ENCODE measurements at regions not wholly inside any gene's neighbourhood (a gene's known extent, or its start where the extent isn't known, plus 50 kb on each side); places are given as distances from the start of the nearest gene placed in this dataset.

DNA sequence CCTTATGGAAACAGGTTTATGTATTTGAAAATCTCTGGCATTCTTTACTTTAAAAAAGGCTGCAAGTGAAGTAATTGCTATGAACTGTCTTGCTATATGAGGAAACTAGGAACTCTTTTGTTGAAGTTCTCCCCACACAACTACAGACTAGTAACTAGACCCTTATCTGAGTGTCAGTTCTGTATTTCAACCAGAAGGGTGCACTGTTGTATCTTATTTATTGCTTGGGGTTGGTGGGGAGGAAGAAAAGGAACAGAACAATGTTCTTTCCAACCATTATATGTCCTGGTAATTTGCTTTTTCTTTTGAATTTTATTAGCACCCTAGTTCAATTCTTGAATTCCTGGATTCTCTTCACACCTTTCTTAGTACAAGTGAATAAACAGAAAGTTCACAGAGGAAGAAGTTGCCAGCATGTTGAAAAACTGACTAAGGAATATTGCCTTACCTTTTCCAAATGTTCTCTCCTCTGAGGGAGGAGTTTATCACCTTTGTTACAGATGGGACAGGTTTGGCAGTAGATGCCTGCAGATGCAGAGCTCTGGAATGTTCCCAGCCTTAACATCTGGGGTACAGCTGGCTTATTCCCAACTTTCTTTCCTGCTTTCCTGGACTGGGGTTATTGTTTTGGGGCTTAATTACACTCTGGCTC, 162.4 kb upstream of the CFAP20DC start:
- H2BK15ac ChIP-seq (ENCODE audit: low read length), result no peak overlapping the region
- H3K9me3 ChIP-seq (replicated peaks in 1 of 2; ENCODE audit: control insufficient read depth in 2 of 2, insufficient read depth in 1 of 2, low read depth in 1 of 2, low read length in 2 of 2), result no peaks in the 10 kb centered on the region
- H3K18ac ChIP-seq (ENCODE audit: low read length), result no peak overlapping the region
- H3K9ac ChIP-seq (ENCODE audit: low read depth, low read length, poor library complexity), result no peak overlapping the region
- no peak overlapping the region for H3K23ac ChIP-seq (ENCODE audit: low read depth, low read length, poor library complexity)
- no peaks in the 10 kb centered on the region for H3K27me3 ChIP-seq (ENCODE audit: control insufficient read depth in 3 of 3, insufficient read depth in 3 of 3, low read depth in 1 of 3, low read length in 3 of 3)
- H2BK5ac ChIP-seq (ENCODE audit: low read length), result no peak overlapping the region
- no peak overlapping the region for H3K4me3 ChIP-seq (ENCODE audit: low read length in 2 of 2)
- no peak overlapping the region for H4K91ac ChIP-seq (ENCODE audit: low read depth, low read length, poor library complexity)
- peak; percentile 39 for DNase-seq (ENCODE audit: low spot score)
- no peak overlapping the region for H3K4me2 ChIP-seq (ENCODE audit: insufficient read depth, low read length, poor library complexity, severe bottlenecking)
- H3K4me1 ChIP-seq (ENCODE audit: control insufficient read depth in 2 of 2, insufficient read depth in 1 of 2, low read depth in 1 of 2, low read length in 2 of 2), result peaks cover 0 to 2% of the 10 kb centered on the region in 2 donors
- no peak overlapping the region for H3K14ac ChIP-seq (ENCODE audit: low read length)
- H4K8ac ChIP-seq (ENCODE audit: low read depth, low read length), result no peak overlapping the region
- no peak overlapping the region for H2BK120ac ChIP-seq (ENCODE audit: low read depth, low read length)
- no peak overlapping the region for H3K4ac ChIP-seq (ENCODE audit: low read length)
- no peak overlapping the region for H2AFZ ChIP-seq (ENCODE audit: low read length)
- no peak overlapping the region for H2BK12ac ChIP-seq (ENCODE audit: low read length)
- H3K36me3 ChIP-seq (replicated peaks in 1 of 2; ENCODE audit: control insufficient read depth in 2 of 2, insufficient read depth in 2 of 2, low read length in 2 of 2), result no peaks in the 10 kb centered on the region
- no peaks in the 10 kb centered on the region for H3K79me1 ChIP-seq (ENCODE audit: low read depth, low read length)
- H3K27ac ChIP-seq (replicated peaks; ENCODE audit: low read length), result no peak overlapping the region
- no peak overlapping the region for H2AK5ac ChIP-seq (ENCODE audit: low read depth, low read length)

DNA sequence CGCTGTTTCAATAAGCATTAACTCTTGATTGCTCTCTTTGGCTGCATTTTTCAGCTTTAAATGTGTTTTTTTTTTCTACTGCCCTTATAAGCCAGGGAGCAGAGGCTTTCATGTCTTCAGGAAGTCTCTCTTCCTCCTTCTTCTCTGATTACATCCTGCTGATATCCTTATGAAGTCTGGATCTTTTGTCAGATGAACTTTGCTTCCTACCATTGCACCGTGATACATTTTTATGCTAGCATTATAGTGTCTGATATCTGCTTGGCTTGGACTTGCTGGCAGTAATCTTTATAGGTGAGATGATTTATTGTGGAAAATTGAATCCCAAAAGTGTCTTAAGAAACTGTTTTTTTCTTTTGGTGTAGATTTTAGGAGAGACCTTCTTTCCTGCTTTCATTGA, 160.4 kb upstream of the CFAP20DC start:
- Histone ChIP-seq H3K4ac (ENCODE audit: low read length) (no peak overlapping the region), H3K4me1 (ENCODE audit: control insufficient read depth in 2 of 2, insufficient read depth in 1 of 2, low read depth in 1 of 2, low read length in 2 of 2) (peaks cover 0 to 2% of the 10 kb centered on the region in 2 donors), H2AFZ (ENCODE audit: low read length) (no peak overlapping the region), H2BK12ac (ENCODE audit: low read length) (no peak overlapping the region), H4K91ac (ENCODE audit: low read depth, low read length, poor library complexity) (no peak overlapping the region), H2AK5ac (ENCODE audit: low read depth, low read length) (no peak overlapping the region), H4K8ac (ENCODE audit: low read depth, low read length) (no peak overlapping the region), H3K4me3 (ENCODE audit: low read length in 2 of 2) (no peak overlapping the region), H3K18ac (ENCODE audit: low read length) (no peak overlapping the region), H2BK5ac (ENCODE audit: low read length) (no peak overlapping the region), H3K27me3 (ENCODE audit: control insufficient read depth in 3 of 3, insufficient read depth in 3 of 3, low read depth in 1 of 3, low read length in 3 of 3) (no peaks in the 10 kb centered on the region), H3K36me3 (replicated peaks in 1 of 2; ENCODE audit: control insufficient read depth in 2 of 2, insufficient read depth in 2 of 2, low read length in 2 of 2) (no peaks in the 10 kb centered on the region), H3K4me2 (ENCODE audit: insufficient read depth, low read length, poor library complexity, severe bottlenecking) (no peak overlapping the region), H3K9ac (ENCODE audit: low read depth, low read length, poor library complexity) (no peak overlapping the region), H2BK15ac (ENCODE audit: low read length) (no peak overlapping the region), H3K79me1 (ENCODE audit: low read depth, low read length) (no peaks in the 10 kb centered on the region), H3K14ac (ENCODE audit: low read length) (no peak overlapping the region), H3K9me3 (replicated peaks in 1 of 2; ENCODE audit: control insufficient read depth in 2 of 2, insufficient read depth in 1 of 2, low read depth in 1 of 2, low read length in 2 of 2) (no peaks in the 10 kb centered on the region), H2BK120ac (ENCODE audit: low read depth, low read length) (no peak overlapping the region), H3K23ac (ENCODE audit: low read depth, low read length, poor library complexity) (no peak overlapping the region), H3K27ac (replicated peaks; ENCODE audit: low read length) (no peak overlapping the region)
- DNase-seq (ENCODE audit: low spot score), result no peak
- WGBS, 2 donors (ENCODE audit: extremely low coverage in 2 of 2, insufficient read length in 2 of 2, insufficient replicate concordance in 1 of 2), result no CpG with 5 or more reads among the region's 2 CpGs

- H2BK12ac ChIP-seq (ENCODE audit: low read length), result no peak overlapping the region
- H2AK5ac ChIP-seq (ENCODE audit: low read depth, low read length), result no peak overlapping the region
- no peak overlapping the region for H4K91ac ChIP-seq (ENCODE audit: low read depth, low read length, poor library complexity)
- H4K8ac ChIP-seq (ENCODE audit: low read depth, low read length), result no peak overlapping the region
- H3K79me1 ChIP-seq (ENCODE audit: low read depth, low read length), result no peaks in the 10 kb centered on the region
- H3K27ac ChIP-seq (replicated peaks; ENCODE audit: low read length), result no peak overlapping the region
- H2AFZ ChIP-seq (ENCODE audit: low read length), result no peak overlapping the region
- no peak overlapping the region for H2BK120ac ChIP-seq (ENCODE audit: low read depth, low read length)
- no peak overlapping the region for H3K18ac ChIP-seq (ENCODE audit: low read length)
- no peak overlapping the region for H3K9ac ChIP-seq (ENCODE audit: low read depth, low read length, poor library complexity)
- peaks cover 0 to 2% of the 10 kb centered on the region in 2 donors for H3K4me1 ChIP-seq (ENCODE audit: control insufficient read depth in 2 of 2, insufficient read depth in 1 of 2, low read depth in 1 of 2, low read length in 2 of 2)
- no peak overlapping the region for H3K4ac ChIP-seq (ENCODE audit: low read length)
- no peak overlapping the region for H3K4me3 ChIP-seq (ENCODE audit: low read length in 2 of 2)
- H3K27me3 ChIP-seq (ENCODE audit: control insufficient read depth in 3 of 3, insufficient read depth in 3 of 3, low read depth in 1 of 3, low read length in 3 of 3), result no peaks in the 10 kb centered on the region
- H3K9me3 ChIP-seq (replicated peaks in 1 of 2; ENCODE audit: control insufficient read depth in 2 of 2, insufficient read depth in 1 of 2, low read depth in 1 of 2, low read length in 2 of 2), result no peaks in the 10 kb centered on the region
- no peak overlapping the region for H3K4me2 ChIP-seq (ENCODE audit: insufficient read depth, low read length, poor library complexity, severe bottlenecking)
- DNase-seq (ENCODE audit: low spot score), result no peak
- H2BK5ac ChIP-seq (ENCODE audit: low read length), result no peak overlapping the region
- no peak overlapping the region for H3K14ac ChIP-seq (ENCODE audit: low read length)
- no peak overlapping the region for H2BK15ac ChIP-seq (ENCODE audit: low read length)
- no peaks in the 10 kb centered on the region for H3K36me3 ChIP-seq (replicated peaks in 1 of 2; ENCODE audit: control insufficient read depth in 2 of 2, insufficient read depth in 2 of 2, low read length in 2 of 2)
- H3K23ac ChIP-seq (ENCODE audit: low read depth, low read length, poor library complexity), result no peak overlapping the region
These were observed 142.6 kb upstream of the CFAP20DC start for GRCh38 chr3:59192473-59192872.

GRCh38 chr3:59191651-59192050, 141.8 kb upstream of the CFAP20DC start:
- Histone ChIP-seq H3K9ac (ENCODE audit: low read depth, low read length, poor library complexity) (no peak overlapping the region), H2BK120ac (ENCODE audit: low read depth, low read length) (no peak overlapping the region), H3K27ac (replicated peaks; ENCODE audit: low read length) (no peak overlapping the region), H3K18ac (ENCODE audit: low read length) (no peak overlapping the region), H3K14ac (ENCODE audit: low read length) (no peak overlapping the region), H3K4me1 (ENCODE audit: control insufficient read depth in 2 of 2, insufficient read depth in 1 of 2, low read depth in 1 of 2, low read length in 2 of 2) (peaks cover 0 to 2% of the 10 kb centered on the region in 2 donors), H4K8ac (ENCODE audit: low read depth, low read length) (no peak overlapping the region), H3K27me3 (ENCODE audit: control insufficient read depth in 3 of 3, insufficient read depth in 3 of 3, low read depth in 1 of 3, low read length in 3 of 3) (no peaks in the 10 kb centered on the region), H4K91ac (ENCODE audit: low read depth, low read length, poor library complexity) (no peak overlapping the region), H3K4me3 (ENCODE audit: low read length in 2 of 2) (no peak overlapping the region), H3K4me2 (ENCODE audit: insufficient read depth, low read length, poor library complexity, severe bottlenecking) (no peak overlapping the region), H2AFZ (ENCODE audit: low read length) (no peak overlapping the region), H3K23ac (ENCODE audit: low read depth, low read length, poor library complexity) (no peak overlapping the region), H2BK12ac (ENCODE audit: low read length) (no peak overlapping the region), H2BK5ac (ENCODE audit: low read length) (no peak overlapping the region), H2BK15ac (ENCODE audit: low read length) (no peak overlapping the region), H3K36me3 (replicated peaks in 1 of 2; ENCODE audit: control insufficient read depth in 2 of 2, insufficient read depth in 2 of 2, low read length in 2 of 2) (no peaks in the 10 kb centered on the region), H2AK5ac (ENCODE audit: low read depth, low read length) (no peak overlapping the region), H3K79me1 (ENCODE audit: low read depth, low read length) (no peaks in the 10 kb centered on the region), H3K9me3 (replicated peaks in 1 of 2; ENCODE audit: control insufficient read depth in 2 of 2, insufficient read depth in 1 of 2, low read depth in 1 of 2, low read length in 2 of 2) (no peaks in the 10 kb centered on the region), H3K4ac (ENCODE audit: low read length) (no peak overlapping the region)
- WGBS, 2 donors (ENCODE audit: extremely low coverage in 2 of 2, insufficient read length in 2 of 2, insufficient replicate concordance in 1 of 2), result no CpG with 5 or more reads among the region's 2 CpGs
- DNase-seq (ENCODE audit: low spot score), result no peak

Measured in neuronal stem cell (in vitro differentiated cells).